ENCODE measurements at regions not wholly inside any gene's neighbourhood (a gene's known extent, or its start where the extent isn't known, plus 50 kb on each side); places are given as distances from the start of the nearest gene placed in this dataset.

DNA sequence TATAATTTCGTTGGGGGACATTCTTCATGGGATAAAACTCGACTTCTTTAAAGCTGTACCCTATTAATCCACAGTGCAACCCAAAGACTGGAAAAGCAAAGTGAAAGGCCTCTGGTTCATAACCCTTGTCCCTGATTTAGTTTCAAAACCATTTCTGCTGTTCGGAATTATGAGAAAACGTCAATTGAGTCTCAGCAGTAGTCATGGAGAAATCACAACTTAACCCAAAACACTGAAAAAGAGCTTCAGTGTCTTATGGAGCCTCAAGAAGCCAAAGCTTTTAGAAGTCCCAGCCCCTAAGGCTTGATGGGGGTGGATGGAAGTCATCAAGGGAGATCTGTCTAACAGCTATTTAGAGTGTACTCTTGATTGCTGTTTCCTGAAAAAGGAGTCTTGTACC, 73.5 kb upstream of the VCAM1 start:
- Histone ChIP-seq H3K18ac (ENCODE audit: insufficient read length, low read depth, low read length) (no peak overlapping the region), H4K5ac (ENCODE audit: insufficient read length, low read depth, low read length) (no peak overlapping the region), H4K91ac (ENCODE audit: insufficient read length, low read depth, low read length) (no peak overlapping the region), H3K23me2 (ENCODE audit: insufficient read length, low read depth, low read length, poor library complexity, severe bottlenecking) (no peaks in the 10 kb centered on the region), H3K4me1 (ENCODE audit: insufficient read depth, low read length) (no peaks in the 10 kb centered on the region), H3K14ac (ENCODE audit: insufficient read depth, low read length) (no peak overlapping the region), H3K56ac (ENCODE audit: insufficient read length, low read depth, low read length) (no peak overlapping the region), H2BK12ac (ENCODE audit: insufficient read length, low read depth, low read length) (no peak overlapping the region), H3K4ac (ENCODE audit: low read depth, low read length) (no peak overlapping the region), H4K20me1 (ENCODE audit: control insufficient read depth, insufficient read depth, insufficient read length) (no peaks in the 10 kb centered on the region), H3K79me1 (ENCODE audit: insufficient read depth, low read depth, low read length, poor library complexity, severe bottlenecking) (no peaks in the 10 kb centered on the region), H2AFZ (ENCODE audit: low read length) (no peak overlapping the region), H3K27me3 (ENCODE audit: insufficient read depth, low read length) (no peaks in the 10 kb centered on the region), H3K4me2 (ENCODE audit: insufficient read depth, insufficient read length, low read length) (no peak overlapping the region), H2BK15ac (ENCODE audit: low read depth, low read length) (no peak overlapping the region), H3K27ac (ENCODE audit: insufficient read length, low read depth, low read length) (no peak overlapping the region), H3K79me2 (ENCODE audit: insufficient read depth, low read length) (no peaks in the 10 kb centered on the region), H3K9ac (ENCODE audit: extremely low read depth, insufficient read length, low read length) (no peak overlapping the region), H2BK5ac (ENCODE audit: insufficient read length, low read length) (no peak overlapping the region), H4K8ac (replicated peaks; ENCODE audit: insufficient read length, low read depth, low read length) (no peak overlapping the region), H2BK120ac (ENCODE audit: low read depth, low read length, poor library complexity, severe bottlenecking) (no peak overlapping the region), H2BK20ac (ENCODE audit: low read depth, low read length, poor library complexity, severe bottlenecking) (no peak overlapping the region), H3K23ac (ENCODE audit: insufficient read length, low read depth, low read length) (no peak overlapping the region), H3K9me3 (ENCODE audit: control insufficient read depth, low read depth, low read length) (no peaks in the 10 kb centered on the region), H3T11ph (ENCODE audit: low read length) (no peak overlapping the region), H2AK5ac (ENCODE audit: insufficient read length, low read length) (no peak overlapping the region)
- Mint-ChIP-seq H3K36me3 (ENCODE audit: insufficient read depth in 1 of 3, low read depth in 3 of 3) (no peaks in the 10 kb centered on the region; a peak in 1 of 7 replicates), H3K27ac (no peak overlapping the region), H3K4me1 (no peaks in the 10 kb centered on the region), H3K9me3 (peaks cover 0 to 7% of the 10 kb centered on the region in 2 experiments; a peak in 3 of 5 replicates), H3K4me3 (no peak overlapping the region), H3K27me3 (ENCODE audit: low read depth) (peaks cover 4% of the 10 kb centered on the region)
- no CpG with 5 or more reads among the region's 4 CpGs for WGBS (ENCODE audit: extremely low coverage, insufficient read length, low lambda C conversion rate)
- DNase-seq = no peak
- TF ChIP-seq, protein P1, sequence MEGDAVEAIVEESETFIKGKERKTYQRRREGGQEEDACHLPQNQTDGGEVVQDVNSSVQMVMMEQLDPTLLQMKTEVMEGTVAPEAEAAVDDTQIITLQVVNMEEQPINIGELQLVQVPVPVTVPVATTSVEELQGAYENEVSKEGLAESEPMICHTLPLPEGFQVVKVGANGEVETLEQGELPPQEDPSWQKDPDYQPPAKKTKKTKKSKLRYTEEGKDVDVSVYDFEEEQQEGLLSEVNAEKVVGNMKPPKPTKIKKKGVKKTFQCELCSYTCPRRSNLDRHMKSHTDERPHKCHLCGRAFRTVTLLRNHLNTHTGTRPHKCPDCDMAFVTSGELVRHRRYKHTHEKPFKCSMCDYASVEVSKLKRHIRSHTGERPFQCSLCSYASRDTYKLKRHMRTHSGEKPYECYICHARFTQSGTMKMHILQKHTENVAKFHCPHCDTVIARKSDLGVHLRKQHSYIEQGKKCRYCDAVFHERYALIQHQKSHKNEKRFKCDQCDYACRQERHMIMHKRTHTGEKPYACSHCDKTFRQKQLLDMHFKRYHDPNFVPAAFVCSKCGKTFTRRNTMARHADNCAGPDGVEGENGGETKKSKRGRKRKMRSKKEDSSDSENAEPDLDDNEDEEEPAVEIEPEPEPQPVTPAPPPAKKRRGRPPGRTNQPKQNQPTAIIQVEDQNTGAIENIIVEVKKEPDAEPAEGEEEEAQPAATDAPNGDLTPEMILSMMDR (conservative IDR thresholded peaks at IDR 0.05) = no peak

All from H9 (cell line).